IgD-negative memory B cell (primary cell): ENCODE measurements at regions not wholly inside any gene's neighbourhood (a gene's known extent, or its start where the extent isn't known, plus 50 kb on each side); places are given as distances from the start of the nearest gene placed in this dataset.

Source experiments
- H3K27ac Mint-ChIP-seq, 3 donors: one replicate each; pipeline ENCODE4 v1.8.0; 2020 to 2022; ENCODE audit warnings: mild to moderate bottlenecking in 3 of 3, mixed read lengths in 3 of 3, moderate library complexity in 1 of 3
- H3K27me3 Mint-ChIP-seq: one replicate; pipeline ENCODE4 v1.8.0; 2021; ENCODE audit warnings: mixed read lengths
- H3K36me3 Mint-ChIP-seq: one replicate; pipeline ENCODE4 v1.8.0; 2020; ENCODE audit warnings: mild to moderate bottlenecking, mixed read lengths
- H3K4me1 Mint-ChIP-seq, 3 donors: one replicate each; pipeline ENCODE4 v1.8.0; 2020 to 2022; ENCODE audit warnings: mixed read lengths in 3 of 3, mild to moderate bottlenecking in 1 of 3
- H3K4me3 Mint-ChIP-seq, 4 donors: one replicate each; pipeline ENCODE4 v1.8.0; 2020 to 2022; ENCODE audit warnings: mild to moderate bottlenecking in 4 of 4, mixed read lengths in 4 of 4, moderate library complexity in 3 of 4
- H3K9me3 Mint-ChIP-seq, 3 donors: one replicate each; pipeline ENCODE4 v1.8.0; 2020 to 2021; ENCODE audit warnings: mixed read lengths in 3 of 3, mild to moderate bottlenecking in 1 of 3

GRCh38 chr12:98188650-98189077, 326.7 kb upstream of the TMPO start:
- Mint-ChIP-seq H3K9me3 (peaks cover 0 to 3% (median 0%) of the 10 kb centered on the region in 3 donors), H3K27me3 (no peaks in the 10 kb centered on the region), H3K27ac (no peak overlapping the region), H3K4me3 (no peak overlapping the region), H3K36me3 (no peaks in the 10 kb centered on the region), H3K4me1 (no peaks in the 10 kb centered on the region)

GRCh38 chr12:98194591-98194990, 320.8 kb upstream of the TMPO start:
- Mint-ChIP-seq H3K36me3 (no peaks in the 10 kb centered on the region), H3K4me3 (no peak overlapping the region), H3K27me3 (peaks cover 2% of the 10 kb centered on the region), H3K4me1 (no peaks in the 10 kb centered on the region), H3K27ac (no peak overlapping the region), H3K9me3 (no peaks in the 10 kb centered on the region)

GRCh38 chr12:98198261-98198982, 317.0 kb upstream of the TMPO start:
- Mint-ChIP-seq H3K4me1 (no peaks in the 10 kb centered on the region), H3K9me3 (peaks cover 0 to 2% (median 0%) of the 10 kb centered on the region in 3 donors), H3K36me3 (no peaks in the 10 kb centered on the region), H3K27ac (no peak overlapping the region), H3K27me3 (peaks cover 4% of the 10 kb centered on the region), H3K4me3 (no peak overlapping the region)

- Mint-ChIP-seq H3K27ac (no peak overlapping the region), H3K36me3 (no peaks in the 10 kb centered on the region), H3K9me3 (peaks cover 0 to 13% (median 8%) of the 10 kb centered on the region in 3 donors), H3K4me3 (no peak overlapping the region), H3K4me1 (no peaks in the 10 kb centered on the region), H3K27me3 (no peaks in the 10 kb centered on the region)
Observed at GRCh38 chr12:98208816-98209215, 306.6 kb upstream of the TMPO start.

GRCh38 chr12:98211909-98212695, 303.3 kb upstream of the TMPO start:
- Mint-ChIP-seq H3K4me1 (no peaks in the 10 kb centered on the region), H3K4me3 (no peak overlapping the region), H3K36me3 (no peaks in the 10 kb centered on the region), H3K27me3 (no peaks in the 10 kb centered on the region), H3K9me3 (peaks cover 0 to 6% (median 0%) of the 10 kb centered on the region in 3 donors), H3K27ac (no peak overlapping the region)

- Mint-ChIP-seq H3K27ac (no peak overlapping the region), H3K36me3 (no peaks in the 10 kb centered on the region), H3K4me1 (no peaks in the 10 kb centered on the region), H3K27me3 (no peaks in the 10 kb centered on the region), H3K4me3 (no peak overlapping the region), H3K9me3 (peaks cover 0 to 2% (median 0%) of the 10 kb centered on the region in 3 donors)
Observed at GRCh38 chr12:98213556-98213955, 301.8 kb upstream of the TMPO start.

- Mint-ChIP-seq H3K27me3 (peaks cover 2% of the 10 kb centered on the region), H3K4me3 (no peak overlapping the region), H3K9me3 (peaks cover 0 to 2% (median 0%) of the 10 kb centered on the region in 3 donors), H3K4me1 (no peaks in the 10 kb centered on the region), H3K27ac (no peak overlapping the region), H3K36me3 (no peaks in the 10 kb centered on the region)
Observed at GRCh38 chr12:98217257-98217656, 298.1 kb upstream of the TMPO start.

- Mint-ChIP-seq H3K27me3 (peaks cover 2% of the 10 kb centered on the region), H3K4me3 (no peak overlapping the region), H3K27ac (no peak overlapping the region), H3K36me3 (no peaks in the 10 kb centered on the region), H3K4me1 (no peaks in the 10 kb centered on the region), H3K9me3 (peaks cover 0 to 2% (median 0%) of the 10 kb centered on the region in 3 donors)
Observed at GRCh38 chr12:98220636-98221035, 294.8 kb upstream of the TMPO start.

GRCh38 chr12:98221243-98221808, 294.1 kb upstream of the TMPO start:
- no peaks in the 10 kb centered on the region for H3K4me1 Mint-ChIP-seq
- no peaks in the 10 kb centered on the region for H3K36me3 Mint-ChIP-seq
- H3K9me3 Mint-ChIP-seq, result peaks cover 0 to 2% (median 0%) of the 10 kb centered on the region in 3 donors
- no peak overlapping the region for H3K27ac Mint-ChIP-seq
- H3K27me3 Mint-ChIP-seq, result peaks cover 2% of the 10 kb centered on the region
- H3K4me3 Mint-ChIP-seq, result no peak overlapping the region

- peaks cover 0 to 5% (median 0%) of the 10 kb centered on the region in 3 donors for H3K9me3 Mint-ChIP-seq
- H3K4me1 Mint-ChIP-seq, result no peaks in the 10 kb centered on the region
- H3K27ac Mint-ChIP-seq, result no peak overlapping the region
- H3K36me3 Mint-ChIP-seq, result no peaks in the 10 kb centered on the region
- H3K27me3 Mint-ChIP-seq, result peaks cover 2% of the 10 kb centered on the region
- no peak overlapping the region for H3K4me3 Mint-ChIP-seq
Observed at GRCh38 chr12:98222135-98222534, 293.3 kb upstream of the TMPO start.

GRCh38 chr12:98224584-98225221, 290.7 kb upstream of the TMPO start:
- Mint-ChIP-seq H3K27me3 (peaks cover 9% of the 10 kb centered on the region), H3K9me3 (peaks cover 0 to 9% (median 0%) of the 10 kb centered on the region in 3 donors), H3K36me3 (no peaks in the 10 kb centered on the region), H3K27ac (no peak overlapping the region), H3K4me3 (no peak overlapping the region), H3K4me1 (no peaks in the 10 kb centered on the region)

- Mint-ChIP-seq H3K27ac (no peak overlapping the region), H3K36me3 (no peaks in the 10 kb centered on the region), H3K4me1 (no peaks in the 10 kb centered on the region), H3K4me3 (no peak overlapping the region), H3K27me3 (peaks cover 7% of the 10 kb centered on the region), H3K9me3 (peaks cover 0 to 9% (median 0%) of the 10 kb centered on the region in 3 donors)
Observed at GRCh38 chr12:98227162-98227561, 288.2 kb upstream of the TMPO start.

GRCh38 chr12:98228683-98229539, 286.5 kb upstream of the TMPO start:
- H3K4me1 Mint-ChIP-seq, result no peaks in the 10 kb centered on the region
- peaks cover 7% of the 10 kb centered on the region for H3K27me3 Mint-ChIP-seq
- no peaks in the 10 kb centered on the region for H3K36me3 Mint-ChIP-seq
- peaks cover 0 to 9% (median 0%) of the 10 kb centered on the region in 3 donors for H3K9me3 Mint-ChIP-seq
- H3K4me3 Mint-ChIP-seq, result no peak overlapping the region
- no peak overlapping the region for H3K27ac Mint-ChIP-seq

- Mint-ChIP-seq H3K4me1 (no peaks in the 10 kb centered on the region), H3K27me3 (peaks cover 7% of the 10 kb centered on the region)
Observed at GRCh38 chr12:98229540-98229924, 285.9 kb upstream of the TMPO start.

More at GRCh38 chr12:98229540-98229924, 285.9 kb upstream of the TMPO start:
- H3K9me3 Mint-ChIP-seq, result peaks cover 0 to 9% (median 0%) of the 10 kb centered on the region in 3 donors
- no peak overlapping the region for H3K4me3 Mint-ChIP-seq
- H3K27ac Mint-ChIP-seq, result no peak overlapping the region
- H3K36me3 Mint-ChIP-seq, result no peaks in the 10 kb centered on the region
